WTC11 (cell line): ENCODE measurements at regions not wholly inside any gene's neighbourhood (a gene's known extent, or its start where the extent isn't known, plus 50 kb on each side); places are given as distances from the start of the nearest gene placed in this dataset.

Experiments
- ATAC-seq: fragments of 200-7000 bp; cut with Tn5 transposase; 2 replicates; pipeline ENCODE4 v1.10.0; 2021; ENCODE audit warnings: mild to moderate bottlenecking, moderate library complexity
- CTCF ChIA-PET: fragments of 300-600 bp; sonication (Branson Sonifier 250); formaldehyde crosslinking; loops from one replicate; lab custom pipeline; 2021; ENCODE audit warnings: antibody characterized with exemption; lab: Charles Lee
- POLR2A ChIA-PET: fragments of 350-600 bp; sonication (Branson Sonifier 250); formaldehyde crosslinking; loops from one replicate; lab custom pipeline; 2021; ENCODE audit warnings: antibody characterized with exemption; lab: Charles Lee
- DNase-seq: peaks from one replicate; pipeline ENCODE4 v3.0.0; 2021; ENCODE audit warnings: low spot score
- H3K27ac Mint-ChIP-seq: 2 replicates; pipeline ENCODE4 v1.8.0; 2021; ENCODE audit warnings: mixed read lengths
- H3K27me3 Mint-ChIP-seq: 2 replicates; pipeline ENCODE4 v1.8.0; 2021; ENCODE audit warnings: low read depth, mild to moderate bottlenecking, moderate library complexity, mixed read lengths
- H3K36me3 Mint-ChIP-seq: 2 replicates; pipeline ENCODE4 v1.8.0; 2021; ENCODE audit warnings: mixed read lengths
- H3K4me1 Mint-ChIP-seq: 2 replicates; pipeline ENCODE4 v1.8.0; 2022; ENCODE audit warnings: mixed read lengths
- H3K4me3 Mint-ChIP-seq: 2 replicates; pipeline ENCODE4 v1.8.0; 2021; ENCODE audit warnings: mild to moderate bottlenecking, moderate library complexity, mixed read lengths
- H3K9me3 Mint-ChIP-seq: 2 replicates; pipeline ENCODE4 v1.8.0; 2021; ENCODE audit warnings: mixed read lengths
- ESRRA ChIP-seq: sonication (generic); formaldehyde crosslinking; IDR thresholded peaks from 2 replicates; pipeline ENCODE4 v1.8.1; 2022; ENCODE audit warnings: mild to moderate bottlenecking, missing genetic modification reagents, borderline replicate concordance
- FOXK1 ChIP-seq: sonication (generic); formaldehyde crosslinking; IDR thresholded peaks from 2 replicates; pipeline ENCODE4 v1.8.0; 2022; ENCODE audit warnings: mild to moderate bottlenecking, moderate library complexity, missing genetic modification reagents
- GTF2I ChIP-seq: fragments of 250-450 bp; sonication (Bioruptor Pico); conservative IDR thresholded peaks from 2 replicates; pipeline ENCODE4 v1.4.0; 2021; ENCODE audit warnings: mild to moderate bottlenecking
- HMGA2 ChIP-seq: fragments of 250-450 bp; sonication (Bioruptor Pico); IDR thresholded peaks from 2 replicates; pipeline ENCODE4 v1.4.0; 2021; ENCODE audit warnings: mild to moderate bottlenecking, moderate library complexity
- JUN ChIP-seq: sonication (generic); formaldehyde crosslinking; IDR thresholded peaks from 2 replicates; pipeline ENCODE4 v1.8.0; 2023; ENCODE audit warnings: mild to moderate bottlenecking, missing genetic modification reagents
- MYBL2 ChIP-seq: sonication (generic); formaldehyde crosslinking; IDR thresholded peaks from 2 replicates; pipeline ENCODE4 v1.8.1; 2023; ENCODE audit warnings: mild to moderate bottlenecking, moderate library complexity, missing genetic modification reagents
- PRDM15 ChIP-seq: sonication (generic); formaldehyde crosslinking; IDR thresholded peaks from 2 replicates; pipeline ENCODE4 v1.8.0; 2022; ENCODE audit warnings: missing genetic modification reagents
- PRRX2 ChIP-seq: fragments of 250-450 bp; sonication (Bioruptor Pico); IDR thresholded peaks from 2 replicates; pipeline ENCODE4 v1.8.0; 2021; ENCODE audit warnings: mild to moderate bottlenecking
- RELA ChIP-seq: sonication (generic); formaldehyde crosslinking; IDR thresholded peaks from 2 replicates; pipeline ENCODE4 v1.8.1; 2022; ENCODE audit warnings: missing genetic modification reagents, mild to moderate bottlenecking, borderline replicate concordance
- SMAD4 ChIP-seq: sonication (generic); formaldehyde crosslinking; IDR thresholded peaks from 2 replicates; pipeline ENCODE4 v1.8.0; 2022; ENCODE audit warnings: mild to moderate bottlenecking, missing genetic modification reagents
- SOX15 ChIP-seq: fragments of 250-450 bp; sonication (Bioruptor Pico); IDR thresholded peaks from 2 replicates; pipeline ENCODE4 v1.9.0; 2021; ENCODE audit warnings: mild to moderate bottlenecking
- SP1 ChIP-seq: sonication (generic); formaldehyde crosslinking; conservative IDR thresholded peaks from 2 replicates; pipeline ENCODE4 v1.8.1; 2022; ENCODE audit warnings: missing genetic modification reagents
- ZNF263 ChIP-seq: sonication (generic); formaldehyde crosslinking; IDR thresholded peaks from 2 replicates; pipeline ENCODE4 v1.8.1; 2022; ENCODE audit warnings: low read depth, mild to moderate bottlenecking, moderate library complexity, missing genetic modification reagents
- TF ChIP-seq, protein P1 (sequence below): sonication (generic); formaldehyde crosslinking; IDR thresholded peaks from 2 replicates; pipeline ENCODE4 v1.8.1; 2022; ENCODE audit warnings: low read depth, missing genetic modification reagents, borderline replicate concordance
- TF ChIP-seq, protein P2 (sequence below): sonication (generic); formaldehyde crosslinking; IDR thresholded peaks from 2 replicates; pipeline ENCODE4 v1.8.1; 2023; ENCODE audit warnings: mild to moderate bottlenecking, missing genetic modification reagents, borderline replicate concordance
- TF ChIP-seq, protein P3 (sequence below): sonication (generic); formaldehyde crosslinking; IDR thresholded peaks from 2 replicates; pipeline ENCODE4 v1.8.1; 2023; ENCODE audit warnings: mild to moderate bottlenecking, moderate library complexity, missing genetic modification reagents
- TF ChIP-seq, protein P4 (sequence below): sonication (generic); formaldehyde crosslinking; conservative IDR thresholded peaks from 2 replicates; pipeline ENCODE4 v1.8.1; 2022; ENCODE audit warnings: mild to moderate bottlenecking, missing genetic modification reagents
- TF ChIP-seq, protein P5 (sequence below): sonication (generic); formaldehyde crosslinking; IDR thresholded peaks from 2 replicates; pipeline ENCODE4 v1.8.0; 2022; ENCODE audit warnings: mild to moderate bottlenecking, missing genetic modification reagents

DNA sequence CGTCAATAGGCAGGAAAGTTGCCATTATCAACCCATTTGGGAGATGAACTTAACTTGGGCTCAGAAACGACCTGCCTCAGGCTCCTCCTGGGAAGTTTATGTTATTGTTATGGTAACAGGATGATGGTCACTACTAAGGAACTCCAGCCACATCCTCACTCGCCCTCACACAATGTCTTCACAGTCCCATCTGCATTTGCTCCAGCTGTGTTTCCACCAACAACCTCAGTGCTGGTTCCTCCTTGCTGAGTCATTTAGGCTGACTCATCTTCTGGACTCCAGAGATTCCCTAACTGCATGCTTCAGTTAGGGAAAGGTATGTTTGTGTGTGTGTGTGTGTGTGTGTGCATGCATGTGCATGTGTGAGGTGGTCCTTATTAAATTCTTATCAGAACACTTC is 293.4 kb upstream of the BOD1L1 start (continued):
- no peak for TF ChIP-seq HMGA2 (CRISPR knock-in tag)
- no peak for TF ChIP-seq SMAD4 (CRISPR knock-in tag)

DNA sequence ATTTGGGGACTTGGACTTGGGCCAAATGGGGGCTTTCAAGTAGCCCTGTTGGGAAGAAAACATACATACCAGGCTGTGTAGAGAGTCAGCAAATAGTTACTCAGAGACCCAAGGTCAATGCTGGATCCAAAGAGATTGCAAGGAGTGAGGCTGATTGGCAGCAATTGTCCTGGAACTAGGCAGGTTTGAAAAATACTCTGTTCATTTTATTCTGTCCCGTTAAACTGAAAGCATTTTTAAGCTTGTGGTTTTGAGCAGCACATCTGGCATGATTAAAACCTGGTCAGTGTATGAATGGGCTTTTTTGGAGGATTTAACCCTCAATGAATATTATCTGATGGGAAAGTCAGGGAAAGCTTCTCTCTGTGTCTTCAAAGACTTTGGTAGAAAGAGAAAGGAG is 294.3 kb upstream of the BOD1L1 start:
- DNase-seq = no peak
- no peak for TF ChIP-seq SP1
- TF ChIP-seq, protein P1, sequence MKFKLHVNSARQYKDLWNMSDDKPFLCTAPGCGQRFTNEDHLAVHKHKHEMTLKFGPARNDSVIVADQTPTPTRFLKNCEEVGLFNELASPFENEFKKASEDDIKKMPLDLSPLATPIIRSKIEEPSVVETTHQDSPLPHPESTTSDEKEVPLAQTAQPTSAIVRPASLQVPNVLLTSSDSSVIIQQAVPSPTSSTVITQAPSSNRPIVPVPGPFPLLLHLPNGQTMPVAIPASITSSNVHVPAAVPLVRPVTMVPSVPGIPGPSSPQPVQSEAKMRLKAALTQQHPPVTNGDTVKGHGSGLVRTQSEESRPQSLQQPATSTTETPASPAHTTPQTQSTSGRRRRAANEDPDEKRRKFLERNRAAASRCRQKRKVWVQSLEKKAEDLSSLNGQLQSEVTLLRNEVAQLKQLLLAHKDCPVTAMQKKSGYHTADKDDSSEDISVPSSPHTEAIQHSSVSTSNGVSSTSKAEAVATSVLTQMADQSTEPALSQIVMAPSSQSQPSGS (CRISPR knock-in tag) = no peak
- no peak for TF ChIP-seq JUN (CRISPR knock-in tag)
- TF ChIP-seq SOX15 = no peak
- TF ChIP-seq, protein P2, sequence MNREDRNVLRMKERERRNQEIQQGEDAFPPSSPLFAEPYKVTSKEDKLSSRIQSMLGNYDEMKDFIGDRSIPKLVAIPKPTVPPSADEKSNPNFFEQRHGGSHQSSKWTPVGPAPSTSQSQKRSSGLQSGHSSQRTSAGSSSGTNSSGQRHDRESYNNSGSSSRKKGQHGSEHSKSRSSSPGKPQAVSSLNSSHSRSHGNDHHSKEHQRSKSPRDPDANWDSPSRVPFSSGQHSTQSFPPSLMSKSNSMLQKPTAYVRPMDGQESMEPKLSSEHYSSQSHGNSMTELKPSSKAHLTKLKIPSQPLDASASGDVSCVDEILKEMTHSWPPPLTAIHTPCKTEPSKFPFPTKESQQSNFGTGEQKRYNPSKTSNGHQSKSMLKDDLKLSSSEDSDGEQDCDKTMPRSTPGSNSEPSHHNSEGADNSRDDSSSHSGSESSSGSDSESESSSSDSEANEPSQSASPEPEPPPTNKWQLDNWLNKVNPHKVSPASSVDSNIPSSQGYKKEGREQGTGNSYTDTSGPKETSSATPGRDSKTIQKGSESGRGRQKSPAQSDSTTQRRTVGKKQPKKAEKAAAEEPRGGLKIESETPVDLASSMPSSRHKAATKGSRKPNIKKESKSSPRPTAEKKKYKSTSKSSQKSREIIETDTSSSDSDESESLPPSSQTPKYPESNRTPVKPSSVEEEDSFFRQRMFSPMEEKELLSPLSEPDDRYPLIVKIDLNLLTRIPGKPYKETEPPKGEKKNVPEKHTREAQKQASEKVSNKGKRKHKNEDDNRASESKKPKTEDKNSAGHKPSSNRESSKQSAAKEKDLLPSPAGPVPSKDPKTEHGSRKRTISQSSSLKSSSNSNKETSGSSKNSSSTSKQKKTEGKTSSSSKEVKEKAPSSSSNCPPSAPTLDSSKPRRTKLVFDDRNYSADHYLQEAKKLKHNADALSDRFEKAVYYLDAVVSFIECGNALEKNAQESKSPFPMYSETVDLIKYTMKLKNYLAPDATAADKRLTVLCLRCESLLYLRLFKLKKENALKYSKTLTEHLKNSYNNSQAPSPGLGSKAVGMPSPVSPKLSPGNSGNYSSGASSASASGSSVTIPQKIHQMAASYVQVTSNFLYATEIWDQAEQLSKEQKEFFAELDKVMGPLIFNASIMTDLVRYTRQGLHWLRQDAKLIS = no peak
- no peak overlapping the region for H3K4me3 Mint-ChIP-seq
- CTCF ChIA-PET = no interaction called here
- POLR2A ChIA-PET = interaction anchor here (0.7 kb wide), 1 partner anchor 268 kb away, joined by 5 read pairs; no protein-coding TSS in a partner anchor
- no peak for ATAC-seq
- no peak overlapping the region for H3K27ac Mint-ChIP-seq
- H3K36me3 Mint-ChIP-seq = no peaks in the 10 kb centered on the region
- peaks cover 14% of the 10 kb centered on the region for H3K4me1 Mint-ChIP-seq
- H3K9me3 Mint-ChIP-seq = peaks cover 5% of the 10 kb centered on the region
- no peaks in the 10 kb centered on the region for H3K27me3 Mint-ChIP-seq

- no peak for DNase-seq
- H3K36me3 Mint-ChIP-seq = no peaks in the 10 kb centered on the region
- H3K9me3 Mint-ChIP-seq = peaks cover 5% of the 10 kb centered on the region
- TF ChIP-seq FOXK1 (CRISPR knock-in tag) (no peak), PRDM15 (no peak), PRRX2 (CRISPR knock-in tag) (no peak), MYBL2 (CRISPR knock-in tag) (no peak), RELA (CRISPR knock-in tag) (no peak), ZNF263 (CRISPR knock-in tag) (no peak), ESRRA (CRISPR knock-in tag) (no peak), GTF2I (CRISPR knock-in tag) (no peak)
- TF ChIP-seq, protein P3, sequence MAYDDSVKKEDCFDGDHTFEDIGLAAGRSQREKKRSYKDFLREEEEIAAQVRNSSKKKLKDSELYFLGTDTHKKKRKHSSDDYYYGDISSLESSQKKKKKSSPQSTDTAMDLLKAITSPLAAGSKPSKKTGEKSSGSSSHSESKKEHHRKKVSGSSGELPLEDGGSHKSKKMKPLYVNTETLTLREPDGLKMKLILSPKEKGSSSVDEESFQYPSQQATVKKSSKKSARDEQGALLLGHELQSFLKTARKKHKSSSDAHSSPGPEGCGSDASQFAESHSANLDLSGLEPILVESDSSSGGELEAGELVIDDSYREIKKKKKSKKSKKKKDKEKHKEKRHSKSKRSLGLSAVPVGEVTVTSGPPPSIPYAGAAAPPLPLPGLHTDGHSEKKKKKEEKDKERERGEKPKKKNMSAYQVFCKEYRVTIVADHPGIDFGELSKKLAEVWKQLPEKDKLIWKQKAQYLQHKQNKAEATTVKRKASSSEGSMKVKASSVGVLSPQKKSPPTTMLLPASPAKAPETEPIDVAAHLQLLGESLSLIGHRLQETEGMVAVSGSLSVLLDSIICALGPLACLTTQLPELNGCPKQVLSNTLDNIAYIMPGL (CRISPR knock-in tag) = no peak
- TF ChIP-seq, protein P4, sequence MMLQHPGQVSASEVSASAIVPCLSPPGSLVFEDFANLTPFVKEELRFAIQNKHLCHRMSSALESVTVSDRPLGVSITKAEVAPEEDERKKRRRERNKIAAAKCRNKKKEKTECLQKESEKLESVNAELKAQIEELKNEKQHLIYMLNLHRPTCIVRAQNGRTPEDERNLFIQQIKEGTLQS (CRISPR knock-in tag) = no peak
- TF ChIP-seq, protein P5, sequence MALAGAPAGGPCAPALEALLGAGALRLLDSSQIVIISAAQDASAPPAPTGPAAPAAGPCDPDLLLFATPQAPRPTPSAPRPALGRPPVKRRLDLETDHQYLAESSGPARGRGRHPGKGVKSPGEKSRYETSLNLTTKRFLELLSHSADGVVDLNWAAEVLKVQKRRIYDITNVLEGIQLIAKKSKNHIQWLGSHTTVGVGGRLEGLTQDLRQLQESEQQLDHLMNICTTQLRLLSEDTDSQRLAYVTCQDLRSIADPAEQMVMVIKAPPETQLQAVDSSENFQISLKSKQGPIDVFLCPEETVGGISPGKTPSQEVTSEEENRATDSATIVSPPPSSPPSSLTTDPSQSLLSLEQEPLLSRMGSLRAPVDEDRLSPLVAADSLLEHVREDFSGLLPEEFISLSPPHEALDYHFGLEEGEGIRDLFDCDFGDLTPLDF (CRISPR knock-in tag) = no peak
- H3K4me1 Mint-ChIP-seq = peaks cover 14% of the 10 kb centered on the region
- ChIA-PET CTCF (no interaction called here), POLR2A (no interaction called here)
- no peak overlapping the region for H3K27ac Mint-ChIP-seq
- no peaks in the 10 kb centered on the region for H3K27me3 Mint-ChIP-seq
- ATAC-seq = no peak
- no peak overlapping the region for H3K4me3 Mint-ChIP-seq
Measured at GRCh38 chr4:13922459-13922858, 294.9 kb upstream of the BOD1L1 start.
